NB4 (cell line): ENCODE measurements at regions not wholly inside any gene's neighbourhood (a gene's known extent, or its start where the extent isn't known, plus 50 kb on each side); places are given as distances from the start of the nearest gene placed in this dataset.

ENCODE experiments used
- DNase-seq: peaks from one replicate; pipeline ENCODE4 v3.0.0; 2010; ENCODE audit warnings: low read depth
- H3K4me3 ChIP-seq: one replicate; pipeline ENCODE4 v1.5.1; 2011; ENCODE audit warnings: mild to moderate bottlenecking, low read depth, low read length, moderate library complexity
- CTCF ChIP-seq: IDR thresholded peaks from one replicate; pipeline ENCODE4 v1.5.1; 2012; ENCODE audit warnings: low read depth, low read length
- MAX ChIP-seq: IDR thresholded peaks from 2 replicates; pipeline ENCODE4 v1.6.1; 2011; ENCODE audit warnings: low read depth, low read length
- MYC ChIP-seq: IDR thresholded peaks from 2 replicates; pipeline ENCODE4 v1.6.1; 2011; ENCODE audit warnings: low read depth, low read length
- POLR2A ChIP-seq: IDR thresholded peaks from 2 replicates; pipeline ENCODE4 v1.6.1; 2011; ENCODE audit warnings: mild to moderate bottlenecking; ENCODE audit not compliant: insufficient read length; ENCODE audit errors: extremely low read depth

DNA sequence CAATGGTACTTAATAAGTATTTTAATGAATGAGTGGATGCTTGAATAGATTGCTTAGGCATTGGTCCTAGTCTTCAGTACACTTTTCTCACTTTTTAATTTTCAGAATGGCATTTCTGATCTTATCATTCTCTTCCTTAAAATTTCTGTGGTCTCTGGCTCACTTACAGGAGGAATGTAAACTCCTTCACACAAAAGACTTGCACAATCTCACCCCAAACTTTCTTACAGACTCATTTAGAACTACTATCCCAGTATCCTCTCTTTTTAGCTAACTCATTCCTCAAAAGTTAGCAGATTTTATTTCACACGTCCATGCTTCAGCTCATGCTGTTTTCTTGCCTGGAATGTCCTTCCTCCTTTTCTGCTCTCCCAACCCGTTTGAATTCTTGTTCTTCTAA is 350.1 kb downstream of the GRXCR1 start:
- DNase-seq = no peak
- H3K4me3 ChIP-seq = no peak overlapping the region
- TF ChIP-seq CTCF (no peak), MYC (no peak), POLR2A (no peak), MAX (no peak)

GRCh38 chr4:43243433-43244116 is 351.1 kb downstream of the GRXCR1 start:
- TF ChIP-seq MYC = no peak
- no peak for TF ChIP-seq MAX
- no peak for TF ChIP-seq CTCF
- no peak for TF ChIP-seq POLR2A
- no peak for DNase-seq
- no peak overlapping the region for H3K4me3 ChIP-seq

DNA sequence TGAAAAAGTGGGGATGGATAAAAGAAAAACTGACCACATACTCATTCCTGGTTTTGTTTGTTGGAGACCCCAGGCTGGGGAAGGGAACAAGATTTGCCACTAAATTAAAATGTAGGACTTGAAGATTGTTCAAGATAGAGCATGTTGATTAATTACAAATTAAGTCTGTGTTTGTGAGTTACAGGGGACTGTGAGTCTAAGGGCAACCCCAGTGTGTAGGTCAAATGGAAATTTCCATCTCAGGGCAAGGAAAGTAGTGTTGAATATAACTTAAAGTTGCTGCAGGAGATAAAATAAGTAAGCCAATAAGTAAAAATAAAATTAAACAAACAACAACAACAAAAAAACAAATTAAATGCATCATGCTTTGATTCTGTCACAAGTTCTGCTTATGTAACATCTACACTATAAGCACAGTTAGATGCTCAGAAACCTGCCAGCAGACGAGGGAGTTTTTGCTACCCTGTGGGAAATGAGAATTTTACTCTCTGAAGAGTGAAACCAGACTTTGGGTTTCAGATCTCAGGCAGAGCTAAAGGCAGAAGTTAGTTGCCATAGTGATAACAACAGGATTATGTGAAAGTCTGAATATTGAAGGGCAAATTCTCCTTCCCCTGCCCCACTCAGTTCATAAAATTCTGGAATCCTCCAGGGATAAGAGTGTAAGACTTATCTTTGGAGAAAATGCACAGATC is 352.3 kb downstream of the GRXCR1 start:
- no peak overlapping the region for H3K4me3 ChIP-seq
- DNase-seq = no peak
- no peak for TF ChIP-seq CTCF
- no peak for TF ChIP-seq POLR2A
- TF ChIP-seq MAX = no peak
- no peak for TF ChIP-seq MYC

DNA sequence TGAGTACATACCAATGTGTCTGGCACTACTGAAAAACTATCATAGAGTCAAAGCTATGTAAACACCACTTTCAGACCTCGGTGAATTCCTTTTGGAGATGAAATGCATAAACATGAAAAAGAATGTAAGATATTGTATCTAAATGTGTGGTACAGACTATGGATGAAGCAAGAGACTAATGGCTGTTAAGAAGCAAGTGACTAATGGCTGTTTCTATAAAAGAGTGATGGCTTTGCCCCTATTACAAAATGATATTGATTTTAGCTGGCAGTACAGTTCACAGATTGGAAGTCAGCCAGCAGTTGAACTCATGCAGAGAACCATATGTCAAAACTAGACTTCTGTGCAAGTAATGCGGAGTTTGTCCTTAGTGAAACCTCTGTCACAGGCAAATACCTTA is 359.3 kb downstream of the GRXCR1 start:
- TF ChIP-seq POLR2A (no peak), CTCF (no peak), MYC (no peak), MAX (no peak)
- no peak for DNase-seq

GRCh38 chr4:43253541-43253940 is 361.0 kb downstream of the GRXCR1 start:
- TF ChIP-seq MYC (no peak), MAX (no peak), POLR2A (no peak), CTCF (no peak)
- H3K4me3 ChIP-seq = no peak overlapping the region
- no peak for DNase-seq

More for the DNA sequence above, 359.3 kb downstream of the GRXCR1 start:
- no peak overlapping the region for H3K4me3 ChIP-seq
